ENCODE measurements at regions not wholly inside any gene's neighbourhood (a gene's known extent, or its start where the extent isn't known, plus 50 kb on each side); places are given as distances from the start of the nearest gene placed in this dataset.

DNA sequence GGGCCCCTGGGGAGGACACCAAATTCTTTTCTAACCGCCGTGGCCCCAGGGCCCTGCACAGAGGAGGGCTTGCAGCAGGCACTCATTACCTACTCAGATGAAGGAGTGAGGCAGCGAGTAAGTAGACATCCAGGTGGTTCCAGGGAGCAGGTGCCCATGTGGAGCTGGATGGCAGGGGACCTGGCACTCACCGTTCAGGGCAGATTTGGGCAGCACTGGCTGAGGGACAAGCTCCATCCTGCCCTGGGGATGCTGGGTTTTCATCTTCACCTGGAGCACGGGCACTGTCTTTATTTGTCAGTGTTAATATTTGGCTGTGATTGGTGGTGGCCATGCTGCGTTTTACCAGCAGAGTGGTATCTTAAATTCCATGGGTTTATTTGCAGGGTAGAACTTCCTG lies 1182.7 kb downstream of the BRD1 start:
- DNase-seq: no peak
- no peaks in the 10 kb centered on the region for H3K4me1 Mint-ChIP-seq
- H3K27me3 Mint-ChIP-seq: no peaks in the 10 kb centered on the region
- Histone ChIP-seq H3K4me3 (ENCODE audit: low read depth, low read length) (no peak overlapping the region), H3K36me3 (ENCODE audit: control insufficient read depth, insufficient read depth, low read length) (no peaks in the 10 kb centered on the region), H3K27ac (ENCODE audit: insufficient read depth, low read length, poor library complexity, severe bottlenecking) (no peak overlapping the region), H3K4me1 (ENCODE audit: control insufficient read depth, insufficient read depth, low read length, poor library complexity, severe bottlenecking) (no peaks in the 10 kb centered on the region), H3K27me3 (ENCODE audit: control insufficient read depth, insufficient read depth, low read length) (no peaks in the 10 kb centered on the region), H3K9me3 (ENCODE audit: control insufficient read depth in 2 of 2, low read length in 2 of 2) (no peaks in the 10 kb centered on the region)
- no peak overlapping the region for H3K27ac Mint-ChIP-seq
- peaks cover 0 to 3% (median 0%) of the 10 kb centered on the region in 7 donors for H3K9me3 Mint-ChIP-seq
- no peak for ATAC-seq (ENCODE audit: low read depth in 2 of 2)
- no peaks in the 10 kb centered on the region for H3K36me3 Mint-ChIP-seq
- no peak overlapping the region for H3K4me3 Mint-ChIP-seq

DNA sequence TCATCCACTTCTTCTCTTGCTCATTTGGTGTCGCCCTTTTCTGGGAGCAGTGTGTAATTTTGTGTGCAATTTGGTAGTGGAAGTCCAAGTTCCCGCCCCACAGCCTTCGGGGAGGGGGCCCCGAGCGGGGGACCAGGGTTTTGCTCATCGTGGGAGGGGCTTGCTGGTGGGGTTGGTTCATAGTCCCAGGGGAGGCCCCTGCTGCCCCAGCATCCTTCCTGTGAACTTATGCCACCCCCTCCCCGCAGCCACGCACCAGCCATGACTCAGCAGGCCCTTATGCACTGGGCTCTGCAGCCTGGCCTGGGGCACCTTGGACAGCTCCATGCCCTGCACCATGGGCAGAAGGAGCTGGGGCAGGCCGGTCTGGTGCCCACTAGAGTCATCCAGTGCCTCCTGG lies 1183.6 kb downstream of the BRD1 start:
- Mint-ChIP-seq H3K9me3 (peaks cover 0 to 3% (median 0%) of the 10 kb centered on the region in 7 donors), H3K36me3 (no peaks in the 10 kb centered on the region), H3K27me3 (no peaks in the 10 kb centered on the region), H3K4me3 (no peak overlapping the region), H3K27ac (no peak overlapping the region), H3K4me1 (no peaks in the 10 kb centered on the region)
- Histone ChIP-seq H3K4me3 (ENCODE audit: low read depth, low read length) (no peak overlapping the region), H3K27me3 (ENCODE audit: control insufficient read depth, insufficient read depth, low read length) (no peaks in the 10 kb centered on the region), H3K27ac (ENCODE audit: insufficient read depth, low read length, poor library complexity, severe bottlenecking) (no peak overlapping the region), H3K36me3 (ENCODE audit: control insufficient read depth, insufficient read depth, low read length) (no peaks in the 10 kb centered on the region), H3K4me1 (ENCODE audit: control insufficient read depth, insufficient read depth, low read length, poor library complexity, severe bottlenecking) (no peaks in the 10 kb centered on the region), H3K9me3 (ENCODE audit: control insufficient read depth in 2 of 2, low read length in 2 of 2) (no peaks in the 10 kb centered on the region)
- DNase-seq: no peak
- no peak for ATAC-seq (ENCODE audit: low read depth in 2 of 2)

DNA sequence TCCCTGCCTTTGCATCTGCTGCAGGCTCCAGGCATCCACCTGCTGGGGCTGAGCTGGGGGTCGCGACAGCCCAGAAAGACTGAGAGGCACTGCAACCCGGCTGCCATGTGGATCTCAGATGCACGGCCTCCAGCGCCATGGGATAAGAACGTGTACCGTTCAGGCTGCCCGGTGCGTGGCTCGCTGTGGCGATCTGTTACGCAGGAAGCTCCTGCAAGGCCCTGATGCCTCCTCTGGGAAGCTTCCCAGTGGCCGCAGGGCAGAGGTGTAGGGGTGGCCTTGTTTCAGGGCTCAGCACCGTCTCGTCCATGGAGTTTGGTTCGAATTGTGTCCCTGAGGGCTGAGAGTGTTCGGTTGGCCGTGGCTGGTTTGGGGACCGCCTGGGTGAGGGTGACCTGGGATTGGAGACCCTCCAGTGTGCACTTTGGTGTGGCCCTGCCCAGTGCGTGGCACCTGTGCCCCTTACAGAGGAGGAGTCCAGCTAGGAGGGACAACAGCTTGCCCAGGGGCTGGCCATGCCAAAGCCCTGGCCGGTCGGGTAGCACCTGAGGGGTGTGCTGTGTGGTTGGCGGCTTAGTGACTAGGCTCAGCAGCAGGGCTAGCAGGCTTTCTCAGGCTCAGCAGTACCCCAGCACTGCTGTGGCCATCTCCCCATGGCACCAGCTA lies 1184.5 kb downstream of the BRD1 start:
- Mint-ChIP-seq H3K36me3 (no peaks in the 10 kb centered on the region), H3K27me3 (no peaks in the 10 kb centered on the region), H3K27ac (no peak overlapping the region), H3K4me1 (no peaks in the 10 kb centered on the region), H3K9me3 (peaks cover 0 to 3% (median 0%) of the 10 kb centered on the region in 7 donors), H3K4me3 (no peak overlapping the region)
- Histone ChIP-seq H3K4me3 (ENCODE audit: low read depth, low read length) (no peak overlapping the region), H3K27me3 (ENCODE audit: control insufficient read depth, insufficient read depth, low read length) (no peaks in the 10 kb centered on the region), H3K27ac (ENCODE audit: insufficient read depth, low read length, poor library complexity, severe bottlenecking) (no peak overlapping the region), H3K9me3 (ENCODE audit: control insufficient read depth in 2 of 2, low read length in 2 of 2) (no peaks in the 10 kb centered on the region), H3K36me3 (ENCODE audit: control insufficient read depth, insufficient read depth, low read length) (no peaks in the 10 kb centered on the region), H3K4me1 (ENCODE audit: control insufficient read depth, insufficient read depth, low read length, poor library complexity, severe bottlenecking) (no peaks in the 10 kb centered on the region)
- DNase-seq (no peak), ATAC-seq (ENCODE audit: low read depth in 2 of 2) (no peak)

DNA sequence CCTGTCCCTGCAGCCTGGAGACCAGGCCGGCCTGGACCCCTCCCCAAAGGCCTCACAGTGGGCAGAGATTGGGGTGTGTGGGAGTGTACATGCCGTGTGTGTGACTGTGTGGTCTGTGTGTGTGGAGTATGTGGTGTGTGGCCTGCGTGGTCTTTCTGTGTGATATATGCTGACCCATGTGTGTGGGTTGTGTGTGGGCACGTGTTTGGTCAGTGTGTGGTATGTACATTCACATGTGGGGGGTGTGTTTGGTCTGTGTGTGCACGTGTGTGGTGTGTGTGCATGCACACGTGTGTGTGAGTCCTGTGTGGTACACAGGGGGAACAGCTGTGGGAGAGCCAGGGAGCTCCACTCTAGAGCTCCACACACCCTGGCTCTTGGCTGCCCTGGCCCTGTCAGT lies 1185.1 kb downstream of the BRD1 start:
- Mint-ChIP-seq H3K27me3 (no peaks in the 10 kb centered on the region), H3K36me3 (no peaks in the 10 kb centered on the region), H3K4me3 (no peak overlapping the region), H3K27ac (no peak overlapping the region), H3K9me3 (peaks cover 0 to 2% (median 0%) of the 10 kb centered on the region in 7 donors), H3K4me1 (no peaks in the 10 kb centered on the region)
- Histone ChIP-seq H3K4me3 (ENCODE audit: low read depth, low read length) (no peak overlapping the region), H3K4me1 (ENCODE audit: control insufficient read depth, insufficient read depth, low read length, poor library complexity, severe bottlenecking) (no peaks in the 10 kb centered on the region), H3K36me3 (ENCODE audit: control insufficient read depth, insufficient read depth, low read length) (no peaks in the 10 kb centered on the region), H3K9me3 (ENCODE audit: control insufficient read depth in 2 of 2, low read length in 2 of 2) (no peaks in the 10 kb centered on the region), H3K27me3 (ENCODE audit: control insufficient read depth, insufficient read depth, low read length) (no peaks in the 10 kb centered on the region), H3K27ac (ENCODE audit: insufficient read depth, low read length, poor library complexity, severe bottlenecking) (no peak overlapping the region)
- no peak for DNase-seq
- no peak for ATAC-seq (ENCODE audit: low read depth in 2 of 2)

DNA sequence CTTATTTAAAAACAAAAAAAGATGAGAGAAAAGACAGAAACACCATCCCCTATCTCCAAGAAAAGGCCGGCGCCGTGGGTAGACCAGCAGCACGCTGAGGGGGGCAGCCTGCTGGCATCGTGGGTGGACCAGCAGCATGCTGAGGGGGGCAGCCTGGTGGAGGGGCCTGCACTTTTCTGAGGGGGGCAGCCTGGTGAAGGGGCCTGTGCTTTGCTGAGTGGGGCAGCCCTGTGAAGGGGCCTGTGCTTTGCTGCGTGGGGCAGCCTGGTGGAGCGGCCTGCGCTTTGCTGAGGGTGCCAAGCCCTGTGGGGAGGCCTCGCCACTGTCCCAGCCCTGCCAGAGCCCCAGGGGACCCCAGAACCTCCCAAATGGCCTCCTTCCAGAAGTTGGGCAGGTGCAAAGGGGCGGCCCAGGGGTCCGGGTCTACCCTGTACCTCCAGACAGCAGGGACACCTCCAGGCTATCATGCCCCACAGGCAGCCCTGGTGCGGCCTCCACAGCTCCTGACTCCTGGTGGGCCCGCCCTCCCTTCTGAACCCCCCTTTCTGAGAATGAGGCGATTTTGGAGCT lies 1185.7 kb downstream of the BRD1 start:
- H3K27me3 ChIP-seq (ENCODE audit: control insufficient read depth, insufficient read depth, low read length): no peaks in the 10 kb centered on the region
- no peak for ATAC-seq (ENCODE audit: low read depth in 2 of 2)
- H3K4me1 ChIP-seq (ENCODE audit: control insufficient read depth, insufficient read depth, low read length, poor library complexity, severe bottlenecking): no peaks in the 10 kb centered on the region
- Mint-ChIP-seq H3K27ac (no peak overlapping the region), H3K27me3 (no peaks in the 10 kb centered on the region), H3K36me3 (no peaks in the 10 kb centered on the region), H3K4me1 (peaks cover 0 to 4% (median 0%) of the 10 kb centered on the region in 4 donors), H3K4me3 (no peak overlapping the region), H3K9me3 (peaks cover 0 to 2% (median 0%) of the 10 kb centered on the region in 7 donors)
- no peak overlapping the region for H3K27ac ChIP-seq (ENCODE audit: insufficient read depth, low read length, poor library complexity, severe bottlenecking)
- H3K36me3 ChIP-seq (ENCODE audit: control insufficient read depth, insufficient read depth, low read length): no peaks in the 10 kb centered on the region
- H3K9me3 ChIP-seq (ENCODE audit: control insufficient read depth in 2 of 2, low read length in 2 of 2): no peaks in the 10 kb centered on the region
- no peak for DNase-seq
- H3K4me3 ChIP-seq (ENCODE audit: low read depth, low read length): no peak overlapping the region

DNA sequence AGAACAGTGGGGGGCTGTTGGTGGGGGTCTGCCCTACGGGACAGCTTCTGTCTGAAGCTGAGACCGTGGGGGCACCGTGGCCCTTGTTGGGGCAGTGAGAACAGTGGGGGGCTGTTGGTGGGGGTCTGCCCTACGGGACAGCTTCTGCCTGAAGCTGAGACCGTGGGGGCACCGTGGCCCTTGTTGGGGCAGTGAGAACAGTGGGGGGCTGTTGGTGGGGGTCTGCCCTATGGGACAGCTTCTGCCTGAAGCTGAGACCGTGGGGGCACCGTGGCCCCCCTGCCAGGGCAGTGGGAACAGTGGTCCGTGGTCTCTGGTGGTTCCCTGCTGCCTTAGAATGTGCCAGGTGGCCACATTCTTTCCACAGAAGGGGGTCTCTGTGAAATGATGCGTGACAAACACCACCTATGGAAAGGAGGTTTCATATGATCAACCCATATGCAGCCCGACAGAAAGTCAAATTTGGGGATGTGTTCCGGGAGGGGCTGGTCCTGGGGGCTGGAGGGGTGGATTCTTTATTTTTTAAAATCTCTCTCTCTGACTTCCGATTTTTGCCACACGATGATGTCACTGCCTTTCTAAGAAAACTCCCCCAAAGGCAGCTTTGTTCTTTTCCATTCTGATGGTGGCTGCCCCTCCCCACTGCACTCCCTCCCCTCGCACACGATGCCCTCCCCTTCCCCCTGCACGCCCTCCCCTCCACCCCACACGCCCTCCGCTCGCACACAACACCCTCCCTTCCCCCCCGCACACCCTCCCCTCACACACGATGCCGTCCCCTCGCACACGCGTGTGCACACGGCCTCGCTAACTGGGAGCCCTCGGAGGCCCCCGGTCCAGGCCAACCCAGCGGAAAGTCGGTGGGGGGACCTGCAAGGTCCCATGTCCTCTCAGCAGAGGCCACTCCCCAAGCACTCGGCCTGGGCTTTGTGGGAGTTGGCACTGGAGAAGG lies 1186.5 kb downstream of the BRD1 start:
- Mint-ChIP-seq H3K27ac (no peak overlapping the region), H3K4me3 (no peak overlapping the region), H3K4me1 (peaks cover 0 to 4% (median 2%) of the 10 kb centered on the region in 4 donors), H3K27me3 (no peaks in the 10 kb centered on the region), H3K9me3 (peaks cover 0 to 2% (median 0%) of the 10 kb centered on the region in 7 donors), H3K36me3 (no peaks in the 10 kb centered on the region)
- no peaks in the 10 kb centered on the region for H3K27me3 ChIP-seq (ENCODE audit: control insufficient read depth, insufficient read depth, low read length)
- no peaks in the 10 kb centered on the region for H3K36me3 ChIP-seq (ENCODE audit: control insufficient read depth, insufficient read depth, low read length)
- DNase-seq (peak in 1 of 3 donors; percentile 0), ATAC-seq (ENCODE audit: low read depth in 2 of 2) (no peak)
- H3K4me3 ChIP-seq (ENCODE audit: low read depth, low read length): no peak overlapping the region
- H3K4me1 ChIP-seq (ENCODE audit: control insufficient read depth, insufficient read depth, low read length, poor library complexity, severe bottlenecking): no peaks in the 10 kb centered on the region
- H3K27ac ChIP-seq (ENCODE audit: insufficient read depth, low read length, poor library complexity, severe bottlenecking): no peak overlapping the region
- no peaks in the 10 kb centered on the region for H3K9me3 ChIP-seq (ENCODE audit: control insufficient read depth in 2 of 2, low read length in 2 of 2)

DNA sequence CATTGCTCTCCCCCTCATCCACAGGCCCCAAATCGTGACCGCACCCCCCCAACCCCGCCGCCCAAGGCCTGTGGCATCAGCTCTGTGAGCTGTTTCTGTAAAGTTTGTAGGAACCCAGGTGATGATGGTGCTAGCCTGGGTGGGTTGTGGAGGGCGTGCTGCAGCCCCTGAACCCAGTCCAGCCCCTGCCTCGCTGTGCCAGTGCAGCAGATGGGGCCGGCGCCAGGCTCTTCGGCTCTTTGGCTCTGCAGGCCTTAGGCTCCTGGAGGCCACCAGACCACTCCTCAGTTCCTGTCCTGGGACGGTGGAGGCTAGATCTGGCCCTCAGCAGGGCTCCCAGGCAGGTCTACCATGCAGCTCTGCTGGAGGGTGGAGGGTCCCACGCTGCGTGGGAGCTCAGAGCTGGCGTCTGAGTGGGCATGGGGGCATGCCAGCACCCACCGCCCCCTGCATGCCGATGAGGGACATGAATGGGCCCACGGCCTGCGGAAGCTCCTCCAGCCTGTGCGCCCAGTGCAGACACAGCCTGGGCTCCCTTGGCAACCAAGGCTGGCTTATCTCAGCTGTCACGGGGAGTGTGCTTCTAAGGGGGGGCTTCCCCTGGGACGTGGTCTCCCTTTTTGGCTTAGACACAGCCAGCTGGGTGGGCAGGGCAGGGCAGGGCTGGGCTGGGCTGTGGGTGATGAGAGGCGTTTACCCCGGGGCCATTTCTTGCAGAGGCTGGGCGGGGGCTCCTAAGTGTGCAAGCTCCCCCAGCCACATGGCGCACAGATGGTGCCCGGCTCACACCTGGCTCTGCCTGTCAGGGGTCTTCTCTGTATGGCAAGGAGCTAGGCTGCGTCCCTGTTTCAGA lies 1187.6 kb downstream of the BRD1 start:
- no peak overlapping the region for H3K27ac ChIP-seq (ENCODE audit: insufficient read depth, low read length, poor library complexity, severe bottlenecking)
- Mint-ChIP-seq H3K36me3 (no peaks in the 10 kb centered on the region), H3K27me3 (no peaks in the 10 kb centered on the region)

More for the DNA sequence above, 1187.6 kb downstream of the BRD1 start:
- Histone ChIP-seq H3K27me3 (ENCODE audit: control insufficient read depth, insufficient read depth, low read length) (no peaks in the 10 kb centered on the region), H3K9me3 (ENCODE audit: control insufficient read depth in 2 of 2, low read length in 2 of 2) (no peaks in the 10 kb centered on the region), H3K36me3 (ENCODE audit: control insufficient read depth, insufficient read depth, low read length) (no peaks in the 10 kb centered on the region), H3K4me3 (ENCODE audit: low read depth, low read length) (no peak overlapping the region), H3K4me1 (ENCODE audit: control insufficient read depth, insufficient read depth, low read length, poor library complexity, severe bottlenecking) (no peaks in the 10 kb centered on the region)
- peaks cover 0 to 3% (median 0%) of the 10 kb centered on the region in 7 donors for H3K9me3 Mint-ChIP-seq
- H3K4me1 Mint-ChIP-seq: peaks cover 0 to 10% (median 2%) of the 10 kb centered on the region in 4 donors
- ATAC-seq (ENCODE audit: low read depth in 2 of 2) (no peak), DNase-seq (no peak)
- H3K4me3 Mint-ChIP-seq: no peak overlapping the region
- H3K27ac Mint-ChIP-seq: no peak overlapping the region
